ENCODE measurements at regions not wholly inside any gene's neighbourhood (a gene's known extent, or its start where the extent isn't known, plus 50 kb on each side); places are given as distances from the start of the nearest gene placed in this dataset.
A peak's percentile ranks its signal among the peaks of the same experiment; 100 is the strongest.

GRCh38 chr15:60079210-60079609 lies 75.1 kb downstream of the FOXB1 start:
- H3K4me3 ChIP-seq (replicated peaks in 1 of 2; ENCODE audit: low read depth in 2 of 2, low read length in 2 of 2) = no peak overlapping the region
- DNase-seq (ENCODE audit: low read depth in 2 of 2) = peak; percentile 31 to 33
- TF ChIP-seq CTCF (IDR thresholded peaks at IDR 0.05; ENCODE audit: low read depth, low read length) = peak; percentile 48

GRCh38 chr15:60081976-60082375 lies 77.9 kb downstream of the FOXB1 start:
- TF ChIP-seq CTCF (IDR thresholded peaks at IDR 0.05; ENCODE audit: low read depth, low read length) = no peak
- DNase-seq (ENCODE audit: low read depth in 2 of 2) = no peak
- H3K4me3 ChIP-seq (replicated peaks in 1 of 2; ENCODE audit: low read depth in 2 of 2, low read length in 2 of 2) = no peak overlapping the region

- peak in 1 of 2 donors; percentile 56 for DNase-seq (ENCODE audit: low read depth in 2 of 2)
- H3K4me3 ChIP-seq (replicated peaks in 1 of 2; ENCODE audit: low read depth in 2 of 2, low read length in 2 of 2) = no peak overlapping the region
- no peak for TF ChIP-seq CTCF (IDR thresholded peaks at IDR 0.05; ENCODE audit: low read depth, low read length)
These were observed 79.2 kb downstream of the FOXB1 start for GRCh38 chr15:60083318-60083717.

- no peak for TF ChIP-seq CTCF (IDR thresholded peaks at IDR 0.05; ENCODE audit: low read depth, low read length)
- no peak overlapping the region for H3K4me3 ChIP-seq (replicated peaks in 1 of 2; ENCODE audit: low read depth in 2 of 2, low read length in 2 of 2)
- no peak for DNase-seq (ENCODE audit: low read depth in 2 of 2)
These were observed 82.7 kb downstream of the FOXB1 start for GRCh38 chr15:60086681-60087429.

- no peak for DNase-seq (ENCODE audit: low read depth in 2 of 2)
- H3K4me3 ChIP-seq (replicated peaks in 1 of 2; ENCODE audit: low read depth in 2 of 2, low read length in 2 of 2) = no peak overlapping the region
- no peak for TF ChIP-seq CTCF (IDR thresholded peaks at IDR 0.05; ENCODE audit: low read depth, low read length)
These were observed 83.5 kb downstream of the FOXB1 start for GRCh38 chr15:60087561-60087960.

- TF ChIP-seq CTCF (IDR thresholded peaks at IDR 0.05; ENCODE audit: low read depth, low read length) = no peak
- no peak for DNase-seq (ENCODE audit: low read depth in 2 of 2)
- no peak overlapping the region for H3K4me3 ChIP-seq (replicated peaks in 1 of 2; ENCODE audit: low read depth in 2 of 2, low read length in 2 of 2)
These were observed 86.6 kb downstream of the FOXB1 start for GRCh38 chr15:60090747-60091146.

GRCh38 chr15:60091157-60091556 lies 87.0 kb downstream of the FOXB1 start:
- no peak for TF ChIP-seq CTCF (IDR thresholded peaks at IDR 0.05; ENCODE audit: low read depth, low read length)
- peak; percentile 88 to 94 for DNase-seq (ENCODE audit: low read depth in 2 of 2)
- no peak overlapping the region for H3K4me3 ChIP-seq (replicated peaks in 1 of 2; ENCODE audit: low read depth in 2 of 2, low read length in 2 of 2)

All from cardiac fibroblast (primary cell).